BJ (cell line): ENCODE measurements at regions not wholly inside any gene's neighbourhood (a gene's known extent, or its start where the extent isn't known, plus 50 kb on each side); places are given as distances from the start of the nearest gene placed in this dataset.

Source experiments
- CTCF ChIA-PET: fragments of 350-600 bp; formaldehyde crosslinking; extraction: SDS; loops from one replicate; lab custom pipeline; 2021; ENCODE audit warnings: antibody characterized with exemption, inconsistent platforms; lab: Yijun Ruan, JAX
- POLR2A ChIA-PET: fragments of 300-600 bp; sonication (Branson Sonifier 250); formaldehyde crosslinking; extraction: SDS; loops from one replicate; lab custom pipeline; 2021; ENCODE audit warnings: antibody characterized with exemption; lab: Charles Lee
- DNase-seq: peaks from one replicate; pipeline ENCODE4 v3.0.0-alpha.2; 2011; ENCODE audit warnings: low read depth
- H3K27me3 ChIP-seq: 2 replicates; pipeline ENCODE4 v1.6.0; 2011; ENCODE audit warnings: low read length; ENCODE audit not compliant: control insufficient read depth, insufficient read depth
- H3K36me3 ChIP-seq: 2 replicates; pipeline ENCODE4 v1.5.1; 2011; ENCODE audit warnings: low read length; ENCODE audit not compliant: control insufficient read depth, insufficient read depth
- H3K4me3 ChIP-seq: 2 replicates; pipeline ENCODE4 v1.5.1; 2011; ENCODE audit warnings: low read depth, mild to moderate bottlenecking, control low read depth, low read length
- CTCF ChIP-seq: IDR thresholded peaks from 2 replicates; pipeline ENCODE4 v1.5.1; 2011; ENCODE audit warnings: low read depth, mild to moderate bottlenecking, control low read depth, inconsistent platforms, low read length, moderate library complexity; ENCODE audit not compliant: insufficient read depth

GRCh38 chr10:117673230-117674010, 130.9 kb downstream of the EMX2 start:
- no peaks in the 10 kb centered on the region for H3K27me3 ChIP-seq
- no peaks in the 10 kb centered on the region for H3K36me3 ChIP-seq
- H3K4me3 ChIP-seq = no peak overlapping the region
- TF ChIP-seq CTCF = no peak
- ChIA-PET CTCF (interaction anchor here (0.7 to 1.8 kb wide), 3 partner anchors 15 to 137 kb away, joined by 3 to 4 read pairs (median 3); no protein-coding TSS in a partner anchor), POLR2A (interaction anchor here (0.5 kb wide), 1 partner anchor 48 kb away, joined by 10 read pairs; no protein-coding TSS in a partner anchor)
- no peak for DNase-seq

GRCh38 chr10:117674201-117674600, 131.7 kb downstream of the EMX2 start:
- CTCF ChIA-PET = interaction anchor here (1.8 kb wide), 1 partner anchor 57 kb away, joined by 4 read pairs; no protein-coding TSS in a partner anchor
- Histone ChIP-seq H3K27me3 (no peaks in the 10 kb centered on the region), H3K36me3 (no peaks in the 10 kb centered on the region), H3K4me3 (no peak overlapping the region)
- POLR2A ChIA-PET = no interaction called here
- no peak for TF ChIP-seq CTCF
- no peak for DNase-seq

- CTCF ChIA-PET = interaction anchor here (1.8 kb wide), 1 partner anchor 58 kb away, joined by 4 read pairs; no protein-coding TSS in a partner anchor
- POLR2A ChIA-PET = no interaction called here
Measured at GRCh38 chr10:117674646-117675045, 132.1 kb downstream of the EMX2 start.

GRCh38 chr10:117675514-117676055, 133.0 kb downstream of the EMX2 start:
- Histone ChIP-seq H3K36me3 (no peaks in the 10 kb centered on the region), H3K27me3 (no peaks in the 10 kb centered on the region), H3K4me3 (no peak overlapping the region)
- POLR2A ChIA-PET = no interaction called here
- DNase-seq = no peak
- TF ChIP-seq CTCF = no peak
- CTCF ChIA-PET = no interaction called here

More at GRCh38 chr10:117674646-117675045, 132.1 kb downstream of the EMX2 start:
- no peaks in the 10 kb centered on the region for H3K36me3 ChIP-seq
- no peaks in the 10 kb centered on the region for H3K27me3 ChIP-seq
- no peak overlapping the region for H3K4me3 ChIP-seq
- DNase-seq = no peak
- TF ChIP-seq CTCF = no peak

GRCh38 chr10:117677239-117677638, 134.7 kb downstream of the EMX2 start:
- H3K27me3 ChIP-seq = no peaks in the 10 kb centered on the region
- ChIA-PET CTCF (interaction anchor here (0.6 to 0.8 kb wide), 2 partner anchors 10 to 13 kb away, joined by 3 to 4 read pairs; no protein-coding TSS in a partner anchor), POLR2A (no interaction called here)
- no peaks in the 10 kb centered on the region for H3K36me3 ChIP-seq
- TF ChIP-seq CTCF = no peak
- no peak for DNase-seq
- no peak overlapping the region for H3K4me3 ChIP-seq
